HEK293 (cell line): ENCODE measurements at regions not wholly inside any gene's neighbourhood (a gene's known extent, or its start where the extent isn't known, plus 50 kb on each side); places are given as distances from the start of the nearest gene placed in this dataset.

Experiments
- CTCF ChIA-PET: fragments of 350-600 bp; formaldehyde crosslinking; extraction: SDS; loops from one replicate; lab custom pipeline; 2021; ENCODE audit warnings: antibody characterized with exemption; lab: Yijun Ruan, JAX
- POLR2A ChIA-PET: fragments of 300-600 bp; formaldehyde crosslinking; extraction: SDS; loops from one replicate; lab custom pipeline; 2020; ENCODE audit warnings: antibody characterized with exemption, inconsistent platforms; lab: Yijun Ruan, JAX
- H3K27ac ChIP-seq: fragments of 200-500 bp; sonication (Bioruptor generic); 2 replicates; pipeline ENCODE4 v1.5.1; 2014; ENCODE audit warnings: low read depth, low read length, control low read depth, inconsistent platforms; ENCODE audit errors: extremely low read depth
- H3K36me3 ChIP-seq, 2 experiments: fragments of 200-500 bp in 1 of 2; sonication (Bioruptor generic) in 1 of 2; 1 replicate in 1 of 2; 2 replicates in 1 of 2; pipeline ENCODE4 v1.5.1; 2014 to 2017; ENCODE audit warnings: inconsistent platforms in 2 of 2, low read length in 2 of 2; ENCODE audit not compliant: control insufficient read depth in 2 of 2, insufficient read depth in 1 of 2
- H3K4me1 ChIP-seq: fragments of 200-500 bp; sonication (Bioruptor generic); 2 replicates; pipeline ENCODE4 v1.5.1; 2014; ENCODE audit warnings: mild to moderate bottlenecking, low read length, inconsistent platforms; ENCODE audit not compliant: control insufficient read depth, insufficient read depth
- H3K4me3 ChIP-seq: 2 replicates; pipeline ENCODE4 v1.5.1; 2011; ENCODE audit warnings: low read depth, mild to moderate bottlenecking, control low read depth, low read length, moderate library complexity
- H3K9me3 ChIP-seq: fragments of 200-500 bp; sonication (Bioruptor generic); 2 replicates; pipeline ENCODE4 v1.5.1; 2014; ENCODE audit warnings: low read depth, low read length, inconsistent platforms; ENCODE audit not compliant: control insufficient read depth, insufficient read depth
- EGR2 ChIP-seq: fragments of 450-650 bp; formaldehyde crosslinking; IDR thresholded peaks from 2 replicates; pipeline ENCODE4 v1.5.1; 2016; ENCODE audit warnings: low read depth, missing biosample characterization, missing genetic modification characterization
- GFI1B ChIP-seq: fragments of 450-650 bp; formaldehyde crosslinking; IDR thresholded peaks from 2 replicates; pipeline ENCODE4 v1.5.1; 2016; ENCODE audit warnings: missing biosample characterization, missing genetic modification characterization
- GLIS1 ChIP-seq: fragments of 450-650 bp; formaldehyde crosslinking; IDR thresholded peaks from 2 replicates; pipeline ENCODE4 v1.5.1; 2016; ENCODE audit warnings: missing biosample characterization, missing genetic modification characterization
- HOXA7 ChIP-seq: sonication (generic); formaldehyde crosslinking; IDR thresholded peaks from 2 replicates; pipeline ENCODE4 v1.8.1; 2022; ENCODE audit warnings: missing genetic modification reagents, borderline replicate concordance
- KLF9 ChIP-seq: fragments of 450-650 bp; formaldehyde crosslinking; IDR thresholded peaks from 2 replicates; pipeline ENCODE4 v1.5.1; 2016; ENCODE audit warnings: missing biosample characterization, missing genetic modification characterization, low read depth
- MZF1 ChIP-seq: fragments of 450-650 bp; formaldehyde crosslinking; IDR thresholded peaks from 2 replicates; pipeline ENCODE4 v1.5.1; 2017; ENCODE audit warnings: missing biosample characterization, missing genetic modification characterization, borderline replicate concordance
- SP7 ChIP-seq: fragments of 450-650 bp; formaldehyde crosslinking; IDR thresholded peaks from 2 replicates; pipeline ENCODE4 v1.5.1; 2016; ENCODE audit warnings: missing biosample characterization, missing genetic modification characterization
- TRIM28 ChIP-seq: IDR thresholded peaks from 2 replicates; pipeline ENCODE4 v1.6.1; 2011; ENCODE audit warnings: low read length, control low read depth, borderline replicate concordance
- ZBTB17 ChIP-seq: fragments of 450-650 bp; formaldehyde crosslinking; IDR thresholded peaks from 2 replicates; pipeline ENCODE4 v1.5.1; 2016; ENCODE audit warnings: missing biosample characterization, missing genetic modification characterization
- ZFP3 ChIP-seq: fragments of 450-650 bp; formaldehyde crosslinking; IDR thresholded peaks from 2 replicates; pipeline ENCODE4 v1.5.1; 2016; ENCODE audit warnings: low read depth, missing biosample characterization, missing genetic modification characterization
- ZNF202 ChIP-seq: fragments of 450-650 bp; formaldehyde crosslinking; IDR thresholded peaks from 2 replicates; pipeline ENCODE4 v1.5.1; 2016; ENCODE audit warnings: missing biosample characterization, missing genetic modification characterization, borderline replicate concordance
- ZNF335 ChIP-seq: fragments of 450-650 bp; formaldehyde crosslinking; conservative IDR thresholded peaks from 2 replicates; pipeline ENCODE4 v1.5.1; 2016; ENCODE audit warnings: missing biosample characterization, missing genetic modification characterization
- ZNF366 ChIP-seq: fragments of 450-650 bp; formaldehyde crosslinking; conservative IDR thresholded peaks from 2 replicates; pipeline ENCODE4 v1.5.1; 2016; ENCODE audit warnings: missing biosample characterization, missing genetic modification characterization
- ZNF558 ChIP-seq: fragments of 450-650 bp; formaldehyde crosslinking; IDR thresholded peaks from 2 replicates; pipeline ENCODE4 v1.5.1; 2016; ENCODE audit warnings: missing biosample characterization, missing genetic modification characterization
- ZNF560 ChIP-seq: fragments of 450-650 bp; formaldehyde crosslinking; IDR thresholded peaks from 2 replicates; pipeline ENCODE4 v1.5.1; 2017; ENCODE audit warnings: missing biosample characterization, missing genetic modification characterization, borderline replicate concordance
- ZNF600 ChIP-seq: fragments of 450-650 bp; formaldehyde crosslinking; IDR thresholded peaks from 2 replicates; pipeline ENCODE4 v1.5.1; 2016; ENCODE audit warnings: missing biosample characterization, missing genetic modification characterization
- ZNF621 ChIP-seq: fragments of 450-650 bp; formaldehyde crosslinking; IDR thresholded peaks from 2 replicates; pipeline ENCODE4 v1.5.1; 2017; ENCODE audit warnings: missing biosample characterization, missing genetic modification characterization
- ZNF747 ChIP-seq: fragments of 450-650 bp; formaldehyde crosslinking; IDR thresholded peaks from 2 replicates; pipeline ENCODE4 v1.5.1; 2016; ENCODE audit warnings: missing biosample characterization, missing genetic modification characterization
- ZNF76 ChIP-seq: fragments of 450-650 bp; formaldehyde crosslinking; IDR thresholded peaks from 2 replicates; pipeline ENCODE4; 2016; ENCODE audit warnings: low read depth, missing biosample characterization, missing genetic modification characterization, borderline replicate concordance
- ZNF768 ChIP-seq: fragments of 450-650 bp; formaldehyde crosslinking; IDR thresholded peaks from 2 replicates; pipeline ENCODE4 v1.5.1; 2018; ENCODE audit warnings: missing biosample characterization, mild to moderate bottlenecking, missing genetic modification characterization
- ZXDB ChIP-seq: fragments of 450-650 bp; formaldehyde crosslinking; IDR thresholded peaks from 2 replicates; pipeline ENCODE4 v1.5.1; 2016; ENCODE audit warnings: missing biosample characterization, missing genetic modification characterization
- TF ChIP-seq, protein P1 (sequence below): fragments of 450-650 bp; formaldehyde crosslinking; IDR thresholded peaks from 2 replicates; pipeline ENCODE4 v1.5.1; 2016; ENCODE audit warnings: missing biosample characterization, missing genetic modification characterization
- TF ChIP-seq, protein P2 (sequence below): sonication (generic); formaldehyde crosslinking; IDR thresholded peaks from 2 replicates; pipeline ENCODE4 v1.8.1; 2022; ENCODE audit warnings: mild to moderate bottlenecking, moderate library complexity, missing genetic modification reagents
- TF ChIP-seq, protein P3 (sequence below): fragments of 450-650 bp; formaldehyde crosslinking; conservative IDR thresholded peaks from 2 replicates; pipeline ENCODE4 v1.5.1; 2016; ENCODE audit warnings: low read depth, missing biosample characterization, missing genetic modification characterization
- TF ChIP-seq, protein P4 (sequence below): fragments of 450-650 bp; formaldehyde crosslinking; IDR thresholded peaks from 2 replicates; pipeline ENCODE4 v1.5.1; 2017; ENCODE audit warnings: missing biosample characterization, missing genetic modification characterization

DNA sequence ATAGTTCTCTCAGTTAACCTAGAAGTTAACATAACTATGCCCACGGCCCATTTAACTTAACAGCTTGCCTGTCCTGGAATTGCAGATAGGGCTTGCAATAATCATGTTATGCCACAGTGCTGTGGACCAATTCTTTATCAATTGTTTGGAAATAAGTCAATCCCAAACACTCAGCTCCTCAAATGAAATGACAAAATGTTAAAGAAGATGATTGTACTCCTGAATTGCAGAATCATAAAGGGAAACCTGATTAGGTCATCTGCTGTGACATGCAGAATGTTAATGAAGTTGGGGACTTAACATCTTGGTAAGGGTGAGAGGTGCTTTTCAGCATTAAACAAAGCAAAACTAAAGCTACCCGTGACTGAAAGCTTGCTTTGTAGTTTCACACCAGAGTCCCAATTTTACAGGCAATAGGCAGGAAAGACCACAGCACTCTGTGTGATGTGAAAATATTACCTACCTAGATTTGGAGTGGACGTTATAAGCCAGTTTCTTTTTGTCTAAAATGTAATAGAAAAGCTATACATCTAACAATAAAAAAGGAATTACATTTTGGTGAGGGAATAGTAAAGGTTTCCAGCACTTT, 364.0 kb downstream of the GPD2 start (continued):
- peak; percentile 95 for TF ChIP-seq ZNF600
- no peak for TF ChIP-seq ZNF366
- no peak for TF ChIP-seq ZNF560
- no peak for TF ChIP-seq ZNF747
- TF ChIP-seq ZNF335, result peak; percentile 73
- TF ChIP-seq, protein P1, sequence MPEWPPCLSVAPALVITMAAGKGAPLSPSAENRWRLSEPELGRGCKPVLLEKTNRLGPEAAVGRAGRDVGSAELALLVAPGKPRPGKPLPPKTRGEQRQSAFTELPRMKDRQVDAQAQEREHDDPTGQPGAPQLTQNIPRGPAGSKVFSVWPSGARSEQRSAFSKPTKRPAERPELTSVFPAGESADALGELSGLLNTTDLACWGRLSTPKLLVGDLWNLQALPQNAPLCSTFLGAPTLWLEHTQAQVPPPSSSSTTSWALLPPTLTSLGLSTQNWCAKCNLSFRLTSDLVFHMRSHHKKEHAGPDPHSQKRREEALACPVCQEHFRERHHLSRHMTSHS (tag by site-specific recombination), result no peak
- no peak for TF ChIP-seq KLF9 (tag by site-specific recombination)
- peak; percentile 89 for TF ChIP-seq TRIM28
- TF ChIP-seq, all 188 proteins: peak for 5

DNA sequence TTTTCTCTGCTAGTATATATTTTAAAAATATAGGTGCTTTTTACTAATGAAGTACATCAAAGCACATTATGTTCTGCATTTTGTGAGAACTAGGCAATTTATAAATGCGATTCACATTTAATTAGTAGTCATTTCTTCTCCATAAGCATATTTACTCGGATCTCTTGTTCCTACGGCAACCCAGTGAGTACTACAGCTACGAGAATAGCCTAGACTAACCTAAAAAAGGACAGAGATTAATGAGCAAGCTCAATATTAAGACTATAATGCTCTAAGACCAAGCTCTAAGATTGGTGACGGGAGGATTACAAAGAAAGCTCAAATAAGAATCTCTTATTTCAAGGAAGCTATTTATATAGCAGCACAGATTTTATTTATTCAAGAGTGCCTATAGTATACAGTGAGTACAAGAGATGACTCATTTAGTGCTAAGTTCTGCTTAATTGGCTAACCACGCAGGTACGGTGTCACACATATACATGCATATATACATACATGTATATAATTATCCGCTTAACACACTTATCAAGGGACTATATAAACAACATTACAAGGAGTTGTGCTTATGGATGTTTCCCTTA, 364.7 kb downstream of the GPD2 start:
- peak overlapping the region; percentile 11; the same call in 1 of the 2 replicates for H3K27ac ChIP-seq
- H3K4me1 ChIP-seq, result peaks cover 22% of the 10 kb centered on the region
- no peaks in the 10 kb centered on the region for H3K36me3 ChIP-seq
- H3K4me3 ChIP-seq, result no peak overlapping the region
- no peaks in the 10 kb centered on the region for H3K9me3 ChIP-seq
- CTCF ChIA-PET, result interaction anchor here (0.5 kb wide), 1 partner anchor 175 kb away, joined by 3 read pairs; no protein-coding TSS in a partner anchor
- TF ChIP-seq ZFP3 (tag by site-specific recombination) (no peak), TRIM28 (0 out of 2 replicates have a peak, but pooled peaks have one; percentile 31), SP7 (0 out of 2 replicates have a peak, but pooled peaks have one; percentile 26)
- TF ChIP-seq, protein P2, sequence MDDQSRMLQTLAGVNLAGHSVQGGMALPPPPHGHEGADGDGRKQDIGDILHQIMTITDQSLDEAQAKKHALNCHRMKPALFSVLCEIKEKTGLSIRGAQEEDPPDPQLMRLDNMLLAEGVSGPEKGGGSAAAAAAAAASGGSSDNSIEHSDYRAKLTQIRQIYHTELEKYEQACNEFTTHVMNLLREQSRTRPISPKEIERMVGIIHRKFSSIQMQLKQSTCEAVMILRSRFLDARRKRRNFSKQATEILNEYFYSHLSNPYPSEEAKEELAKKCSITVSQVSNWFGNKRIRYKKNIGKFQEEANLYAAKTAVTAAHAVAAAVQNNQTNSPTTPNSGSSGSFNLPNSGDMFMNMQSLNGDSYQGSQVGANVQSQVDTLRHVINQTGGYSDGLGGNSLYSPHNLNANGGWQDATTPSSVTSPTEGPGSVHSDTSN, result no peak
- TF ChIP-seq, all 188 proteins: peak for 2
- POLR2A ChIA-PET, result interaction anchor here (0.5 kb wide), 1 partner anchor 466 kb away, joined by 3 read pairs; no protein-coding TSS in a partner anchor

DNA sequence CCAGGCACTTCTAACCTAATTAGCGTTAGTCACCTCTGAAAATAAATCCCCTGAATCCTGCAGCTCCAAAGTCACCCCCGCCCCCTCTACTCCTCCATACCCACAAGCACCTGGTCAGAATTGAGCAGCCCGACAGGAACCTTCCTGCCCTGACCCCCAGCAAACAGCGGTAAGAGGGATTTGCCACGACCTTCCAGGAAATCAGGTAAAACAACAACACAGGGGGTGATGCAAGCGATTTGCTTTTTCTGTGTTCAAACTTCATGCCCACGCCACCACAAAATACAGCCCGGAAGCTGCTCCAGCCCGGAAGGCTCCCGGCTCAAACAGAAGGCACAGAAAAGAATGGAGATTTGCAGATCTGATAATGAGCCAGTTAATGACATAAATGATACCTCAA, 367.1 kb downstream of the GPD2 start:
- Histone ChIP-seq H3K4me1 (peaks cover 20% of the 10 kb centered on the region), H3K9me3 (no peaks in the 10 kb centered on the region), H3K4me3 (peak overlapping the region; percentile 16; the same call in 1 of the 2 replicates), H3K36me3 (no peaks in the 10 kb centered on the region), H3K27ac (peak overlapping the region; percentile 79)
- ChIA-PET CTCF (interaction anchor here (0.6 kb wide), 1 partner anchor 498 kb away, joined by 3 read pairs; no protein-coding TSS in a partner anchor), POLR2A (no interaction called here)
- TF ChIP-seq ZNF768 (no peak), ZNF76 (tag by site-specific recombination) (peak; percentile 42; the same call in 1 of the 2 replicates), ZNF202 (tag by site-specific recombination) (no peak), ZBTB17 (tag by site-specific recombination) (0 out of 2 replicates have a peak, but pooled peaks have one; percentile 38), ZNF335 (peak; percentile 46), GFI1B (no peak), EGR2 (tag by site-specific recombination) (peak; percentile 43), HOXA7 (CRISPR knock-in tag) (no peak), MZF1 (tag by site-specific recombination) (peak; percentile 78), ZXDB (tag by site-specific recombination) (no peak), ZNF558 (tag by site-specific recombination) (no peak), ZNF621 (tag by site-specific recombination) (no peak), GLIS1 (tag by site-specific recombination) (peak; percentile 81)
- TF ChIP-seq, protein P3, sequence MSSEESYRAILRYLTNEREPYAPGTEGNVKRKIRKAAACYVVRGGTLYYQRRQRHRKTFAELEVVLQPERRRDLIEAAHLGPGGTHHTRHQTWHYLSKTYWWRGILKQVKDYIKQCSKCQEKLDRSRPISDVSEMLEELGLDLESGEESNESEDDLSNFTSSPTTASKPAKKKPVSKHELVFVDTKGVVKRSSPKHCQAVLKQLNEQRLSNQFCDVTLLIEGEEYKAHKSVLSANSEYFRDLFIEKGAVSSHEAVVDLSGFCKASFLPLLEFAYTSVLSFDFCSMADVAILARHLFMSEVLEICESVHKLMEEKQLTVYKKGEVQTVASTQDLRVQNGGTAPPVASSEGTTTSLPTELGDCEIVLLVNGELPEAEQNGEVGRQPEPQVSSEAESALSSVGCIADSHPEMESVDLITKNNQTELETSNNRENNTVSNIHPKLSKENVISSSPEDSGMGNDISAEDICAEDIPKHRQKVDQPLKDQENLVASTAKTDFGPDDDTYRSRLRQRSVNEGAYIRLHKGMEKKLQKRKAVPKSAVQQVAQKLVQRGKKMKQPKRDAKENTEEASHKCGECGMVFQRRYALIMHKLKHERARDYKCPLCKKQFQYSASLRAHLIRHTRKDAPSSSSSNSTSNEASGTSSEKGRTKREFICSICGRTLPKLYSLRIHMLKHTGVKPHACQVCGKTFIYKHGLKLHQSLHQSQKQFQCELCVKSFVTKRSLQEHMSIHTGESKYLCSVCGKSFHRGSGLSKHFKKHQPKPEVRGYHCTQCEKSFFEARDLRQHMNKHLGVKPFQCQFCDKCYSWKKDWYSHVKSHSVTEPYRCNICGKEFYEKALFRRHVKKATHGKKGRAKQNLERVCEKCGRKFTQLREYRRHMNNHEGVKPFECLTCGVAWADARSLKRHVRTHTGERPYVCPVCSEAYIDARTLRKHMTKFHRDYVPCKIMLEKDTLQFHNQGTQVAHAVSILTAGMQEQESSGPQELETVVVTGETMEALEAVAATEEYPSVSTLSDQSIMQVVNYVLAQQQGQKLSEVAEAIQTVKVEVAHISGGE (tag by site-specific recombination), result 0 out of 2 replicates have a peak, but pooled peaks have one; percentile 45
- TF ChIP-seq, protein P4, sequence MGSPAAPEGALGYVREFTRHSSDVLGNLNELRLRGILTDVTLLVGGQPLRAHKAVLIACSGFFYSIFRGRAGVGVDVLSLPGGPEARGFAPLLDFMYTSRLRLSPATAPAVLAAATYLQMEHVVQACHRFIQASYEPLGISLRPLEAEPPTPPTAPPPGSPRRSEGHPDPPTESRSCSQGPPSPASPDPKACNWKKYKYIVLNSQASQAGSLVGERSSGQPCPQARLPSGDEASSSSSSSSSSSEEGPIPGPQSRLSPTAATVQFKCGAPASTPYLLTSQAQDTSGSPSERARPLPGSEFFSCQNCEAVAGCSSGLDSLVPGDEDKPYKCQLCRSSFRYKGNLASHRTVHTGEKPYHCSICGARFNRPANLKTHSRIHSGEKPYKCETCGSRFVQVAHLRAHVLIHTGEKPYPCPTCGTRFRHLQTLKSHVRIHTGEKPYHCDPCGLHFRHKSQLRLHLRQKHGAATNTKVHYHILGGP (tag by site-specific recombination), result peak; percentile 90; the same call in 1 of the 2 replicates
